Mesodermal cell (in vitro differentiated cells): ENCODE measurements at regions not wholly inside any gene's neighbourhood (a gene's known extent, or its start where the extent isn't known, plus 50 kb on each side); places are given as distances from the start of the nearest gene placed in this dataset.

ENCODE experiments used
- H3K27ac ChIP-seq: 2 replicates; pipeline ENCODE4 v1.7.0; 2013; ENCODE audit warnings: mild to moderate bottlenecking, low read depth, low read length, moderate library complexity; ENCODE audit not compliant: severe bottlenecking
- H3K36me3 ChIP-seq: 2 replicates; pipeline ENCODE4 v1.7.1; 2013; ENCODE audit warnings: mild to moderate bottlenecking, low read length, moderate library complexity; ENCODE audit not compliant: control insufficient read depth, insufficient read depth
- H3K4me1 ChIP-seq: one replicate; pipeline ENCODE4 v1.7.1; 2013; ENCODE audit warnings: mild to moderate bottlenecking, low read length; ENCODE audit not compliant: insufficient read depth, control insufficient read depth, poor library complexity, severe bottlenecking
- H3K4me3 ChIP-seq: 2 replicates; pipeline ENCODE4 v1.7.0; 2013; ENCODE audit warnings: low read length, control low read depth, mild to moderate bottlenecking; ENCODE audit not compliant: insufficient read depth, poor library complexity, severe bottlenecking; ENCODE audit errors: extremely low read depth
- H3K9me3 ChIP-seq: 2 replicates; pipeline ENCODE4 v1.7.1; 2013; ENCODE audit warnings: mild to moderate bottlenecking, low read length, moderate library complexity; ENCODE audit not compliant: control insufficient read depth
- WGBS, 2 experiments: methylation state at CpG; one replicate each; pipeline ENCODE4 v1.1.5; 2013; ENCODE audit warnings: missing lambda C conversion rate in 2 of 2; ENCODE audit not compliant: insufficient coverage in 2 of 2; 5-methylcytosine and 5-hydroxymethylcytosine counted together

DNA sequence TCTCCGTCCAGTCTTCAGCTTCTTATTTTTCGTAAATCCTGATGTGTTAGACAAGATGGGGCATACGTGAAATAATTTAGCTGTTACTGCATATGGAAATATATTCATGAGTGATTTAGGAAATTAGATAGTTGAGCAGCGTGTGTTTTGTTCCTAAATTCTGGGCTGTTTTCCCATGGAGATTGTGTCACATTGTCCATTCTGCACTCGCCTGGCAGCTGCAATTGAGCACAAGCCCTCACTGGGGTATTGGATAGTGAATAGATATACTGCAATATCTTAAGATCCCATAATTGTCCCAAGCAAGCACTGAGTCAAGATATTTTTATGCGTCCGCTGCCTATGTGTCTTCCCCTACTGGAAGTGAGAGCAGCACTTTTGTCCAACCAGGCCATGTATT, 1027.1 kb upstream of the WWC1 start:
- no peaks in the 10 kb centered on the region for H3K9me3 ChIP-seq
- WGBS, 2 experiments: 90 to 96% methylated on average over 4 to 6 of the region's 7 CpGs
- no peaks in the 10 kb centered on the region for H3K4me1 ChIP-seq
- H3K4me3 ChIP-seq: no peak overlapping the region
- H3K36me3 ChIP-seq: no peaks in the 10 kb centered on the region
- H3K27ac ChIP-seq: no peak overlapping the region

DNA sequence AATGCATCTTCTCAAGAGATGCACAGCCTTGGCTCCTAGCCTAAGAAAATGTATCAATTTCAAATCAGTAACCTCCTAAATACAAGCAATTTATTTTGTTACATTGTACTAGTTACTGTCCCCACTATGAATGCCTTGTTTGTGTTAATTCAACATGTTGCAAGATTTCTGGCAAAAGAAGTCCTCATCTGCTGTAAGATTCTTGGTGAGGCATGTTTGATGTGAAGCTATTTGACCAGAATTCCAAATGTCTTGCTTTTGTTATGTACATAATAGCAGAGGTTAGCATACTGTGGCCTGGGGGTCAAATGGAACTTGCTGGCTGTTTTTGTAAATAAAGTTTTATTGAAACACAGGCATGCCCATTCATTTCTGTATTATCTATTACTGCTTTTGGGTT, 1023.1 kb upstream of the WWC1 start:
- no peaks in the 10 kb centered on the region for H3K36me3 ChIP-seq
- H3K27ac ChIP-seq: no peak overlapping the region
- no peaks in the 10 kb centered on the region for H3K9me3 ChIP-seq
- H3K4me3 ChIP-seq: no peak overlapping the region
- H3K4me1 ChIP-seq: no peaks in the 10 kb centered on the region

DNA sequence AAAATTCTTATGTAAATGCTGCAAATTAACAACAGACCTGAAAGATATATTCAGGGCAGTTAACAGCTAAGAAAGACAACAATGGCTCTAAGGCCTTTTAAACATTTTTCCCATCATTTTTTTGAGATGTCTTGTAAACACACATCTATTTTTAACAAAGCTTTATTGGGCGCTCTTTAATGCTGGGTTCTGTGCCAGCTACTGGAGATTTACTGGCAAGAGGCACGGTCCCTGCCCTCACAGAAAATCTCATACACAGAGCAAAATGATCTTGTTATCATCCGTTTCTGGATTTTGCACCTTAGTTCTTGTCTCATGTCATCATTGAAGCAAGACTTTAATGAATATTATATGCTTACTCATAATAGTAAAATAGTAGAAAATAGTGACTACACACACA, 1022.3 kb upstream of the WWC1 start:
- no peaks in the 10 kb centered on the region for H3K4me1 ChIP-seq
- H3K9me3 ChIP-seq: no peaks in the 10 kb centered on the region
- 93 to 94% methylated on average over 2 of the region's 3 CpGs for WGBS, 2 experiments
- H3K27ac ChIP-seq: no peak overlapping the region
- H3K36me3 ChIP-seq: no peaks in the 10 kb centered on the region
- H3K4me3 ChIP-seq: no peak overlapping the region

DNA sequence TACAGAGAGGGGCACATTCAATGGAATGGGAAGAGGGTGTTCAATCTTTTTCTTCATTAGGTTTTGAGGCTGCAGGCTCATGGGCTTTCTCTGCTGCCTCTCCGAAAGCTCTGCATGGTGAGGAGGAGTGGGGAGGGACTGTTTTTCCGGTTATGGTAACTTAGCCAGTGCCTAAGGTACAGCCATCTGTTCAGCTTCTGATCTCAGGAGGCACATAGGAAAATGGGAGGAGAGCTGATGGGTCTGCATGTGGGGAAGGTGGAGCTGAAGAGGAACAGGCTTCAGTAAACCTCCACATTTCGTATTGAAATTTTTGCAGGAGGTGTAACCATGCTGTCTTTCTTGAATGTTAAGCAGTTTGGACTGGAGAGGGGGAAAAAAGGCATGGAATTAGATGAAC, 1020.4 kb upstream of the WWC1 start:
- Histone ChIP-seq H3K36me3 (no peaks in the 10 kb centered on the region), H3K27ac (no peak overlapping the region), H3K4me3 (no peak overlapping the region), H3K9me3 (no peaks in the 10 kb centered on the region), H3K4me1 (no peaks in the 10 kb centered on the region)
- WGBS, 2 experiments: 85 to 89% methylated on average over 3 of the region's 3 CpGs

DNA sequence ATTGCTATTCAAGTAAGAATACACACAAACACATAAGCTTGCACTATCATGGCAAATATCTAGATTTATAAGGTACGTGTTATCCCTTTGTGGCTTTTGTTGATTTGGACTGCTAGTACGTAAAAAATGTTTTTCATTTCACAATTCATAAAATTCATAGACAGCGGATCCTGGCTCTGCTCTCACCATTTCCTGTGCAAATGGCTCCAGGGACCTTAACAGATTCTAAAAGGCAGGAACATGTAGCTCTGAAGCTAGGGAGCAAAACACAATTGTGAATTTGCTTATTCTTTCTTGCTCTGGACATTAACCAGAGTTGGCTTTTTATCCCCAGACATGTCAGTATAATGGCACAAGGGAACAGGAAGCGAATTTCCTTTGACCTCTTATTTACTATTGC, 1019.9 kb upstream of the WWC1 start:
- Histone ChIP-seq H3K36me3 (no peaks in the 10 kb centered on the region), H3K4me1 (no peaks in the 10 kb centered on the region), H3K27ac (no peak overlapping the region), H3K4me3 (no peak overlapping the region), H3K9me3 (no peaks in the 10 kb centered on the region)
- 88 to 90% methylated on average over 2 of the region's 4 CpGs for WGBS, 2 experiments

DNA sequence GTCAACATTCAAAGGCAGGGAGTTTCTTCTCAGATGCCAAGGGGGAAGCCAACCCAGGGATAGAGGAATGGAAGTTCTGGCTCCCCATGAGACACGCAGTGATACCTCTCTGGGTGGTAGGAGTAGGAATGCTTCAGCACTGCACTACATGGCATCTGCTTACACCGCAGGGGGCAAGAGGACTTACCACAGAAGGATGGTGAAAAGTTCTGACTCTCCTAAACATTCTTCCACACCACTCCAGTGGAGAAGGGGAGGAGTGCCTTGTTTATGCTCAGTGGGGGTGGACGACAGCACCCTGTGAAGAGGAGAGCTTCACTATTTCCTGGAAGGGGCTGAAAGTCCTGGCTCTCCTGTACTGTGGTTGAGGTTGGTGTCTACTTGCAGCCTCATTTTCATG, 1011.3 kb upstream of the WWC1 start:
- Histone ChIP-seq H3K9me3 (no peaks in the 10 kb centered on the region), H3K4me3 (no peak overlapping the region), H3K4me1 (no peaks in the 10 kb centered on the region), H3K36me3 (no peaks in the 10 kb centered on the region), H3K27ac (no peak overlapping the region)
- 85% methylated on average over 2 of the region's 3 CpGs; no CpG with 5 or more reads in 1 of the 2 experiments for WGBS, 2 experiments

DNA sequence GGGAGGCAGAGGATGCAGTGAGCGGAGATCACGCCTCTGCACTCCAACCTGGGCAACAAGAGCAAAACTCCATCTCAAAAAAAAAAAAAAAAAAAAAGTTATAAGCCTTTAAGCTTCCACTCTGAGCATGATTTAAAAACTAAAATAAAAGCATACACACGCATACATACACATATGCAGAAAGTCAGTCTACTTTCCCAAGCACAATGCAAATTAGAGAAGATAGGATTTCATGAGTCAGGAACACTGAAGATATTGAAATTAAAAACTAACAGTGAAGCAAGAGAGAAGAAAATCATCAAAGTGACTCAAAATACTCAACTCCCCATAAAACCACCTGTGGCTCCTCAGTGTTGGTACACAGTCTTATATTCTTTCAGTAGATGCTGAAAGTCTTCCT, 1009.5 kb upstream of the WWC1 start:
- 80% methylated on average over 1 of the region's 3 CpGs; no CpG with 5 or more reads in 1 of the 2 experiments for WGBS, 2 experiments
- no peak overlapping the region for H3K27ac ChIP-seq

DNA sequence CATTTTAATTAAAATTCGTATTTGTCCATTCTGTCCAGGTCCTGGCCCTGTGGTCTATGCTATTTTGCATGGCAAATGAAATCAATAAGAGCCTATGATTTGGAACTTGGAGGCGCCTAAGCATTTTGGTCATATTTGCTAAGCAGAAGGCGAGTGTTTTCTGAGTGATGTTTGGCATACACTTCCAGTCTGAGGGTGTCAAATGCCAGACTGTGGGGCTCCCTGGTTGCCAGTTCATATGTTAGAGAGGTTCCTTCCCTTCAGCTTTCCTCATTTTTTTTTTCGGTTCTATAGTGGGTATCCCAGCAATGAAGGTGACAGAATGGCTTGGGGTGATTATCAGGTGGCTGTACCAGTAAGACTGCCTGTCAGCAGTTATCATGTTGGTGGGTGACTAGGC, 1007.8 kb upstream of the WWC1 start:
- no peaks in the 10 kb centered on the region for H3K4me1 ChIP-seq
- H3K4me3 ChIP-seq: no peak overlapping the region
- H3K36me3 ChIP-seq: no peaks in the 10 kb centered on the region
- no peak overlapping the region for H3K27ac ChIP-seq
- 93 to 100% methylated on average over 3 of the region's 4 CpGs for WGBS, 2 experiments
- H3K9me3 ChIP-seq: no peaks in the 10 kb centered on the region

More for the DNA sequence above, 1009.5 kb upstream of the WWC1 start:
- Histone ChIP-seq H3K36me3 (no peaks in the 10 kb centered on the region), H3K4me3 (no peak overlapping the region), H3K9me3 (no peaks in the 10 kb centered on the region), H3K4me1 (no peaks in the 10 kb centered on the region)

DNA sequence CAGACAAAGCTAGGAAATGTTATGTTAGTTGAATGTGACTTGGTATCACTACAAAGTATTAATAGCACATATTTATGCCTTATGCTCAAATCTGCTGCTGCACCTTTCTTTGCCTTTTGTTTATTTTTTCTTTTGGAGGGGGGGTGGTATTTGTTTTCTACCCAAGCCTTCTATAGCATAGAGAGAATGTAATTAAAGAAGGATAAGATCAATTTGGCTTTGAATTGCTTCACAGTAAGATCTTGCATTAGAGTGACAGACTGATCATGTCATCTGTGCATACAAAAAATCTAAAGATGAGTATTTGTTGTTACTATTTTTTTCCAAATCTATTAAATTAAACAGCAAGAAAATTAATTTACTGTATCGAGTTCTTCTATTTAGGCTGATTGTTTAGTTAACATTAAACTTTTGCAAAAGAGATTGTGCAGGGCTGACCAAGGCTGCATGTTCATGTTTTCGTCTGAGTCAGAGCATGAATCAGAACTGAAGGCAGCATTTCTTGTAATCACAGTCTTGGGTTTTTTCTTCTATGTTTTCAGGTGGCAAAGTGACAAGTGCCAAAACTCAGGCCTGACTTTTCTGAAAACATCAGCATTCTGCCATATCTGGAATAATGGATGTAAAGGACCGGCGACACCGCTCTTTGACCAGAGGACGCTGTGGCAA, 1007.1 kb upstream of the WWC1 start:
- H3K4me3 ChIP-seq: no peak overlapping the region
- 90% methylated on average over 6 of the region's 6 CpGs for WGBS, 2 experiments
- H3K36me3 ChIP-seq: no peaks in the 10 kb centered on the region
- H3K27ac ChIP-seq: no peak overlapping the region
- H3K4me1 ChIP-seq: no peaks in the 10 kb centered on the region
- no peaks in the 10 kb centered on the region for H3K9me3 ChIP-seq

DNA sequence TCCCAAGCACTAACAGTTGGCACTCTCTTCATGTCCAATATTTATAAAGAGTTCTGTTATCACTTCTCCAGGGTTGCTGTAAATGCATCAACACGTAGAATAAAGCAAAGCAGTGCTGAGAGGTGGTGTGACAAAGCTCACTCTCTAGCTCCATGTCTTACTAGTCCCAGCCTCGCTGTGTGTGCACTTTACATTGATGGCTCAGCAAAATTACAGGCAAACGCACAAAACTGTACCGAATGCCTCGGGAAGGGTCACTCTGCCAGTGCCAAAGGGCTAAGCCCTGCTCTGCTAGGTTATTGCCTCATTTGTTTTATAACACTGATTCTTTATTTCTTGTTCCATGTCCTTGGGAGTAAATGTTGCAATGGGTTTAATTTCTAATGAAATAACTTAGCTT, 1005.9 kb upstream of the WWC1 start:
- 87 to 96% methylated on average over 4 to 5 of the region's 5 CpGs for WGBS, 2 experiments
- H3K9me3 ChIP-seq: no peaks in the 10 kb centered on the region
- H3K27ac ChIP-seq: no peak overlapping the region
- no peaks in the 10 kb centered on the region for H3K36me3 ChIP-seq
- H3K4me3 ChIP-seq: no peak overlapping the region
- no peaks in the 10 kb centered on the region for H3K4me1 ChIP-seq

DNA sequence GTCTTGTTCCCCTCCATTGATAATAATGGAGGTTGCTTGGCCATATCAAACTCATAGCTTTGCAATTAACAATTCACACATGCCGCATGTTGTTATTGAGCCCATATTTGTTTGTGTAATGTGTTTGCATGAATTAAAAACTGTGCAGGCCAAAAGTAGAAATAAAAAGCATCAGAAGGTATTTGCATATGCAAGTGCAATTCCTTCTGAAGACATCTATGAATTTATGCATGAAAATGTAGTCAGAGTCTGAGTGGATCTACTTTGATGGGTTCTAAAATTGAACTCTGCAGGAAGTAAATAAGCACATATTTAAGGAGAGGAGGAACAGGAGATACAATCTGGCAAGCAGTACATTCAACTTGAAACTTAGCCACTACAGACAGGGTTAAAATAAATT, 1004.6 kb upstream of the WWC1 start:
- H3K36me3 ChIP-seq: no peaks in the 10 kb centered on the region
- no peaks in the 10 kb centered on the region for H3K4me1 ChIP-seq
- H3K27ac ChIP-seq: no peak overlapping the region
- no CpG with 5 or more reads among the region's 1 CpG for WGBS, 2 experiments
- H3K9me3 ChIP-seq: no peaks in the 10 kb centered on the region
- no peak overlapping the region for H3K4me3 ChIP-seq
